H1 (cell line): ENCODE measurements at regions not wholly inside any gene's neighbourhood (a gene's known extent, or its start where the extent isn't known, plus 50 kb on each side); places are given as distances from the start of the nearest gene placed in this dataset.

ENCODE experiments used
- CTCF ChIA-PET: fragments of 300-600 bp; sonication (Branson Sonifier 250); formaldehyde crosslinking; loops from one replicate; lab custom pipeline; 2021; ENCODE audit not compliant: partially characterized antibody; lab: Charles Lee
- POLR2A ChIA-PET: fragments of 300-600 bp; sonication (Branson Sonifier 250); formaldehyde crosslinking; loops from one replicate; lab custom pipeline; 2021; ENCODE audit warnings: inconsistent platforms; ENCODE audit not compliant: partially characterized antibody; lab: Charles Lee
- DNase-seq, 2 experiments: peaks; one replicate each; pipeline versions ENCODE4 v3.0.0 to v3.0.0-alpha.2; 2010 to 2022; ENCODE audit warnings: low spot score in 2 of 2, low read depth in 1 of 2, mixed read lengths in 1 of 2
- FAIRE-seq: peaks from 2 replicates; lab custom pipeline; 2011; peaks lifted over from hg19 to GRCh38; lab: Jason Lieb, UNC
- H2AFZ ChIP-seq: 2 replicates; pipeline ENCODE4 v1.8.1; 2012; ENCODE audit warnings: low read length, inconsistent platforms
- H2AK5ac ChIP-seq: 2 replicates; pipeline ENCODE4 v1.6.1; 2013; ENCODE audit warnings: low read depth, low read length
- H2BK120ac ChIP-seq: replicated peaks from 2 replicates; pipeline ENCODE3; 2013; ENCODE audit warnings: low read depth, low read length, inconsistent platforms
- H2BK12ac ChIP-seq: 2 replicates; pipeline ENCODE4 v1.6.1; 2013; ENCODE audit warnings: low read depth, low read length
- H2BK15ac ChIP-seq: 2 replicates; pipeline ENCODE4 v1.6.1; 2013; ENCODE audit warnings: low read length
- H2BK20ac ChIP-seq: 2 replicates; pipeline ENCODE4 v1.6.1; 2013; ENCODE audit warnings: low read length
- H2BK5ac ChIP-seq: 2 replicates; pipeline ENCODE4 v1.6.1; 2013; ENCODE audit warnings: low read depth, low read length
- H3K14ac ChIP-seq: 2 replicates; pipeline ENCODE4 v1.6.1; 2013; ENCODE audit warnings: inconsistent platforms; ENCODE audit not compliant: insufficient read length
- H3K18ac ChIP-seq: 2 replicates; pipeline ENCODE4 v1.6.1; 2013; ENCODE audit warnings: low read length; ENCODE audit errors: extremely low read depth
- H3K23ac ChIP-seq: 2 replicates; pipeline ENCODE4 v1.6.1; 2013; ENCODE audit warnings: inconsistent platforms; ENCODE audit not compliant: insufficient read length
- H3K23me2 ChIP-seq: 2 replicates; pipeline ENCODE4 v1.6.1; 2013; ENCODE audit warnings: low read depth, low read length
- H3K27ac ChIP-seq: 2 replicates; pipeline ENCODE4 v1.6.1; 2011; ENCODE audit warnings: low read depth, low read length, inconsistent platforms
- H3K27me3 ChIP-seq, 4 experiments: replicated peaks in 1 of 4; 1 replicate in 1 of 4; 2 replicates in 3 of 4; pipeline versions ENCODE4 v1.6.1 to v1.8.1; 2011 to 2013; ENCODE audit warnings: low read length in 3 of 4, mild to moderate bottlenecking in 3 of 4, inconsistent platforms in 2 of 4, mixed read lengths in 2 of 4, moderate library complexity in 1 of 4; ENCODE audit not compliant: control insufficient read depth in 3 of 4, insufficient read depth in 3 of 4; ENCODE audit errors: extremely low read depth in 1 of 4
- H3K36me3 ChIP-seq, 4 experiments: 2 replicates each; pipeline versions ENCODE4 v1.6.1 to v1.8.1; 2011 to 2013; ENCODE audit warnings: mild to moderate bottlenecking in 4 of 4, low read length in 3 of 4, moderate library complexity in 2 of 4, control low read depth in 1 of 4, inconsistent platforms in 1 of 4; ENCODE audit not compliant: insufficient read depth in 4 of 4, control insufficient read depth in 2 of 4
- H3K4ac ChIP-seq: replicated peaks from 2 replicates; pipeline ENCODE3; 2013; ENCODE audit warnings: low read length, low read depth, mixed read lengths, inconsistent platforms; ENCODE audit not compliant: insufficient read length
- H3K4me1 ChIP-seq, 4 experiments: replicated peaks in 1 of 4; 1 replicate in 1 of 4; 2 replicates in 3 of 4; pipeline versions ENCODE4 v1.6.1 to v1.8.1; 2011 to 2013; ENCODE audit warnings: low read length in 3 of 4, inconsistent platforms in 2 of 4, mixed read lengths in 1 of 4; ENCODE audit not compliant: insufficient read depth in 4 of 4, control insufficient read depth in 3 of 4
- H3K4me2 ChIP-seq, 2 experiments: 2 replicates each; pipeline versions ENCODE4 v1.6.1 to v1.8.1; 2011 to 2013; ENCODE audit warnings: low read depth in 2 of 2, low read length in 2 of 2, control low read depth in 1 of 2, inconsistent platforms in 1 of 2, mild to moderate bottlenecking in 1 of 2; ENCODE audit not compliant: insufficient read depth in 1 of 2
- H3K4me3 ChIP-seq, 4 experiments: fragments of 200-600, 300-600 bp in 1 of 4; sonication (generic), shearing (Covaris generic), sonication (Bioruptor Twin) in 1 of 4; 2 replicates each; pipeline versions ENCODE4 v1.5.1 to v1.8.1; 2011 to 2016; ENCODE audit warnings: low read length in 4 of 4, low read depth in 3 of 4, control low read depth in 2 of 4, inconsistent platforms in 2 of 4, mild to moderate bottlenecking in 2 of 4, mixed read lengths in 1 of 4, moderate library complexity in 1 of 4; ENCODE audit not compliant: insufficient read depth in 2 of 4; ENCODE audit errors: extremely low read depth in 1 of 4
- H3K56ac ChIP-seq: replicated peaks from 2 replicates; pipeline ENCODE3; 2013; ENCODE audit warnings: low read depth, mild to moderate bottlenecking, mixed read lengths, low read length, inconsistent platforms; ENCODE audit not compliant: insufficient read length
- H3K79me1 ChIP-seq: 2 replicates; pipeline ENCODE4 v1.6.1; 2013; ENCODE audit warnings: low read depth, low read length, control low read depth
- H3K79me2 ChIP-seq, 2 experiments: 2 replicates each; pipeline versions ENCODE4 v1.6.1 to v1.8.1; 2012 to 2013; ENCODE audit warnings: low read length in 2 of 2, mild to moderate bottlenecking in 2 of 2, inconsistent platforms in 1 of 2; ENCODE audit not compliant: insufficient read depth in 2 of 2, control insufficient read depth in 1 of 2
- H3K9ac ChIP-seq, 4 experiments: replicated peaks in 1 of 4; 1 replicate in 1 of 4; 2 replicates in 3 of 4; pipeline versions ENCODE4 v1.6.1 to v1.8.1; 2011 to 2013; ENCODE audit warnings: low read depth in 3 of 4, low read length in 3 of 4, control low read depth in 2 of 4, mild to moderate bottlenecking in 2 of 4, moderate library complexity in 2 of 4, inconsistent platforms in 1 of 4; ENCODE audit errors: extremely low read depth in 1 of 4
- H3K9me3 ChIP-seq, 2 experiments: 2 replicates each; pipeline versions ENCODE4 v1.6.1 to v1.8.1; 2012 to 2013; ENCODE audit warnings: mild to moderate bottlenecking in 2 of 2, moderate library complexity in 2 of 2, control low read depth in 1 of 2, inconsistent platforms in 1 of 2, low read depth in 1 of 2, low read length in 1 of 2, mixed read lengths in 1 of 2; ENCODE audit not compliant: insufficient read depth in 2 of 2
- H4K20me1 ChIP-seq, 2 experiments: replicated peaks in 1 of 2; 2 replicates each; pipeline versions ENCODE3 to v1.8.1; 2011 to 2013; ENCODE audit warnings: inconsistent platforms in 2 of 2, low read length in 2 of 2, mild to moderate bottlenecking in 1 of 2; ENCODE audit not compliant: insufficient read depth in 2 of 2, control insufficient read depth in 1 of 2
- H4K5ac ChIP-seq: 2 replicates; pipeline ENCODE4 v1.6.1; 2013; ENCODE audit warnings: low read length, low read depth, mixed read lengths, inconsistent platforms; ENCODE audit not compliant: insufficient read length
- H4K8ac ChIP-seq: 2 replicates; pipeline ENCODE4 v1.8.0; 2013; ENCODE audit warnings: mild to moderate bottlenecking, moderate library complexity, low read length, inconsistent platforms; ENCODE audit not compliant: insufficient read depth; ENCODE audit errors: extremely low read depth
- H4K91ac ChIP-seq: replicated peaks from 2 replicates; pipeline ENCODE3; 2013; ENCODE audit warnings: low read length, mixed read lengths, inconsistent platforms; ENCODE audit not compliant: insufficient read length
- CHD1 ChIP-seq: IDR thresholded peaks from 2 replicates; pipeline ENCODE4 v1.6.1; 2012; ENCODE audit warnings: low read depth, low read length, improper control_type of control experiment
- EGR1 ChIP-seq: IDR thresholded peaks from 2 replicates; pipeline ENCODE4 v1.6.1; 2011; ENCODE audit warnings: low read depth, low read length, borderline replicate concordance
- EP300 ChIP-seq, 2 experiments: IDR thresholded peaks; 1 replicate in 1 of 2; 2 replicates in 1 of 2; pipeline ENCODE4 v1.6.1; 2011 to 2012; ENCODE audit warnings: low read depth in 2 of 2, low read length in 2 of 2, mild to moderate bottlenecking in 2 of 2, borderline replicate concordance in 1 of 2, inconsistent platforms in 1 of 2, moderate library complexity in 1 of 2
- JUND ChIP-seq: IDR thresholded peaks from 2 replicates; pipeline ENCODE4 v1.6.1; 2011; ENCODE audit warnings: mild to moderate bottlenecking, improper control_type of control experiment, low read length
- KDM4A ChIP-seq: IDR thresholded peaks from one replicate; pipeline ENCODE4 v1.7.1; 2012; ENCODE audit warnings: low read depth, mild to moderate bottlenecking, moderate library complexity, low read length, inconsistent platforms; ENCODE audit not compliant: severe bottlenecking
- KDM5A ChIP-seq: fragments of 200-600 bp; IDR thresholded peaks from 2 replicates; pipeline ENCODE4 v1.7.1; 2012; ENCODE audit warnings: mild to moderate bottlenecking, low read length, inconsistent platforms, mixed read lengths
- MAX ChIP-seq: IDR thresholded peaks from 2 replicates; pipeline ENCODE4 v1.6.1; 2012; ENCODE audit warnings: inconsistent platforms
- POU5F1 ChIP-seq: IDR thresholded peaks from 2 replicates; pipeline ENCODE4 v1.6.1; 2011; ENCODE audit warnings: low read depth, mild to moderate bottlenecking, low read length, moderate library complexity
- RAD21 ChIP-seq, 2 experiments: IDR thresholded peaks in 1 of 2; conservative IDR thresholded peaks in 1 of 2; 2 replicates each; pipeline ENCODE4 v1.6.1; 2011; ENCODE audit warnings: low read depth in 2 of 2, low read length in 2 of 2, improper control_type of control experiment in 1 of 2, inconsistent platforms in 1 of 2, mild to moderate bottlenecking in 1 of 2, moderate library complexity in 1 of 2
- SAP30 ChIP-seq: fragments of 300-600 bp; sonication (generic); IDR thresholded peaks from 2 replicates; pipeline ENCODE4 v1.7.1; 2012; ENCODE audit warnings: low read length, moderate library complexity, mild to moderate bottlenecking, inconsistent platforms; ENCODE audit not compliant: insufficient read depth, insufficient replicate concordance
- SP2 ChIP-seq: IDR thresholded peaks from 2 replicates; pipeline ENCODE4 v1.6.1; 2012; ENCODE audit warnings: mild to moderate bottlenecking, low read length, inconsistent platforms
- SRF ChIP-seq: IDR thresholded peaks from 2 replicates; pipeline ENCODE4 v1.6.1; 2011; ENCODE audit warnings: mild to moderate bottlenecking, low read depth, low read length, moderate library complexity
- WGBS, 2 experiments: shearing (Covaris generic) in 1 of 2; methylation state at CpG; one replicate each; pipeline versions ENCODE4 v1.1.6 to v1.1.7; 2013 to 2015; ENCODE audit warnings: low lambda C conversion rate in 2 of 2, mixed read lengths in 2 of 2, inconsistent platforms in 1 of 2, low coverage in 1 of 2, missing lambda C conversion rate in 1 of 2; ENCODE audit not compliant: insufficient replicate concordance in 2 of 2, insufficient coverage in 1 of 2, insufficient read length in 1 of 2; ENCODE audit errors: extremely low coverage in 1 of 2, missing lambda C conversion rate in 1 of 2; 5-methylcytosine and 5-hydroxymethylcytosine counted together

- WGBS, 2 experiments, result 87% methylated on average over 7 of the region's 7 CpGs; no CpG with 5 or more reads in 1 of the 2 experiments
- Histone ChIP-seq H4K91ac (no peak overlapping the region), H2BK120ac (no peak overlapping the region), H3K79me1 (no peaks in the 10 kb centered on the region), H3K27me3 (no peaks in the 10 kb centered on the region), H3K27ac (no peak overlapping the region), H3K23ac (no peak overlapping the region), H2BK12ac (no peak overlapping the region), H3K4me1 (no peaks in the 10 kb centered on the region), H3K4ac (no peak overlapping the region), H4K20me1 (no peaks in the 10 kb centered on the region), H3K14ac (no peak overlapping the region), H4K8ac (no peak overlapping the region), H3K18ac (no peak overlapping the region), H4K5ac (no peak overlapping the region), H3K56ac (no peak overlapping the region), H2BK20ac (no peak overlapping the region), H3K79me2 (no peaks in the 10 kb centered on the region), H3K36me3 (no peaks in the 10 kb centered on the region), H2AFZ (0 out of 2 replicates have a peak overlapping the region, but pooled peaks have one; percentile 57), H2AK5ac (no peak overlapping the region), H3K4me3 (no peak overlapping the region), H2BK15ac (no peak overlapping the region), H3K23me2 (no peaks in the 10 kb centered on the region), H3K4me2 (no peak overlapping the region), H3K9me3 (no peaks in the 10 kb centered on the region), H3K9ac (no peak overlapping the region), H2BK5ac (no peak overlapping the region)
- no peak for FAIRE-seq
- TF ChIP-seq POU5F1 (no peak), CHD1 (no peak), JUND (no peak), SAP30 (no peak), MAX (no peak), SP2 (no peak), EGR1 (no peak), KDM4A (no peak), RAD21 (IDR thresholded peaks at IDR 0.05 in 1 of 2, conservative IDR thresholded peaks at IDR 0.05 in 1 of 2; ENCODE audit: low read depth in 2 of 2, low read length in 2 of 2) (no peak), SRF (no peak), EP300 (IDR thresholded peaks at IDR 0.05; ENCODE audit: borderline replicate concordance in 1 of 2, low read depth in 2 of 2, low read length in 2 of 2) (no peak), KDM5A (no peak)
- POLR2A ChIA-PET, result no interaction called here
- CTCF ChIA-PET, result interaction anchor here (0.7 kb wide), 1 partner anchor 10 kb away, joined by 3 read pairs; no protein-coding TSS in a partner anchor
- DNase-seq, result no peak
Measured at GRCh38 chr6:8736156-8736895, 301.0 kb upstream of the SLC35B3 start.
